ENCODE measurements at regions not wholly inside any gene's neighbourhood (a gene's known extent, or its start where the extent isn't known, plus 50 kb on each side); places are given as distances from the start of the nearest gene placed in this dataset.

DNA sequence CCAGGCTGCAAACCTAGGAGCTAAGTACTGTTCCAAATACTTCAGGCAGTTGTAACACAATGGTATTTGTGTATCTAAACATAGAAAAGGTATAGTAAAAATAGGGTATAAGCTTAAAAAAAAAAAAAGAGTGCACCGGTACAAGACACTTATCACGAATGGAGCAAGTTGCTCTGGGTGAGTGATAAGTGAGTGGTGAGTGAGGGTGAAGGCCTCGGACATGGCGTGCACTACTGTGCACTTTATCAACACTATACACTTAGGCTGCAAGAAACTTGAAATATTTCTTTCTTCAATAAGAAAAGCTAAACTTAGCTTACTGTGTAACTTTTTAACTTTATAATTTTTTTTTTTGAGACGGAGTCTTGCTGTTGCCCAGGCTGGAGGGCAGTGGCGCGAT lies 159.5 kb upstream of the PDE10A start:
- no peak overlapping the region for H3K4me3 ChIP-seq
- no peaks in the 10 kb centered on the region for H3K4me1 ChIP-seq (ENCODE audit: insufficient read depth)
- TF ChIP-seq EZH2phosphoT487 (IDR thresholded peaks at IDR 0.05; ENCODE audit: low read depth, severe bottlenecking, unreplicated experiment) (no peak), EZH2 (IDR thresholded peaks at IDR 0.05; ENCODE audit: borderline replicate concordance) (no peak)
- TF ChIP-seq, protein P1, sequence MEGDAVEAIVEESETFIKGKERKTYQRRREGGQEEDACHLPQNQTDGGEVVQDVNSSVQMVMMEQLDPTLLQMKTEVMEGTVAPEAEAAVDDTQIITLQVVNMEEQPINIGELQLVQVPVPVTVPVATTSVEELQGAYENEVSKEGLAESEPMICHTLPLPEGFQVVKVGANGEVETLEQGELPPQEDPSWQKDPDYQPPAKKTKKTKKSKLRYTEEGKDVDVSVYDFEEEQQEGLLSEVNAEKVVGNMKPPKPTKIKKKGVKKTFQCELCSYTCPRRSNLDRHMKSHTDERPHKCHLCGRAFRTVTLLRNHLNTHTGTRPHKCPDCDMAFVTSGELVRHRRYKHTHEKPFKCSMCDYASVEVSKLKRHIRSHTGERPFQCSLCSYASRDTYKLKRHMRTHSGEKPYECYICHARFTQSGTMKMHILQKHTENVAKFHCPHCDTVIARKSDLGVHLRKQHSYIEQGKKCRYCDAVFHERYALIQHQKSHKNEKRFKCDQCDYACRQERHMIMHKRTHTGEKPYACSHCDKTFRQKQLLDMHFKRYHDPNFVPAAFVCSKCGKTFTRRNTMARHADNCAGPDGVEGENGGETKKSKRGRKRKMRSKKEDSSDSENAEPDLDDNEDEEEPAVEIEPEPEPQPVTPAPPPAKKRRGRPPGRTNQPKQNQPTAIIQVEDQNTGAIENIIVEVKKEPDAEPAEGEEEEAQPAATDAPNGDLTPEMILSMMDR (IDR thresholded peaks at IDR 0.05; ENCODE audit: poor library complexity) = no peak
- peaks cover 32% of the 10 kb centered on the region for H3K27me3 ChIP-seq
- no peaks in the 10 kb centered on the region for H3K9me3 ChIP-seq (ENCODE audit: low read depth)
- no peaks in the 10 kb centered on the region for H4K20me1 ChIP-seq (ENCODE audit: insufficient read depth, poor library complexity, severe bottlenecking)
- H3K27ac ChIP-seq = no peak overlapping the region
- no peaks in the 10 kb centered on the region for H3K79me2 ChIP-seq
- no peak for DNase-seq (ENCODE audit: low spot score)
- H2AFZ ChIP-seq = no peak overlapping the region
- H3K9me2 ChIP-seq (replicated peaks; ENCODE audit: insufficient read depth) = no peaks in the 10 kb centered on the region
- no peaks in the 10 kb centered on the region for H3K36me3 ChIP-seq (replicated peaks; ENCODE audit: insufficient read depth, low read depth)
- H3K4me2 ChIP-seq = no peak overlapping the region
- 93% methylated on average over 7 of the region's 7 CpGs for WGBS (ENCODE audit: low lambda C conversion rate, missing lambda C conversion rate)

DNA sequence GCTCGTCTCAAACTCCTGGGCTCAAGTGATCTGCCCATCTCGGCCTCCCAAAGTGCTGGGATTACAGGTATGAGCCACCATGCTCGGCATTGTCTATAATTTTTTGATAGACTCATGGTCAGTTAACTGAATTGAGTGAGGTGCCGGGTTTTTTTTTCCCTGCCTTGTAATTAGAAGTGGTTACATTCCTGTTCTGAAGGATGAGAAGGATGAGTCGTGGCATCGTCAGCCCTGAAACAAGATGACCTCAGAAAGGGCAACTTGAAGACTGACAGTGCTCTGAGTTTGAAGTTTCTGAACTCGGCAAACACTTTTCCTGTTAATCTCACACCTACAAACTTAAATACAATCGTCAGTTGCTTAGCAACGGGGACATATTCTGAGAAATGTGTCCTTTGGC lies 158.7 kb upstream of the PDE10A start:
- no peak overlapping the region for H3K4me2 ChIP-seq
- no peak for DNase-seq (ENCODE audit: low spot score)
- 82% methylated on average over 9 of the region's 9 CpGs for WGBS (ENCODE audit: low lambda C conversion rate, missing lambda C conversion rate)
- no peaks in the 10 kb centered on the region for H3K36me3 ChIP-seq (replicated peaks; ENCODE audit: insufficient read depth, low read depth)
- TF ChIP-seq, protein P1 (IDR thresholded peaks at IDR 0.05; ENCODE audit: poor library complexity) = no peak
- no peak for TF ChIP-seq EZH2 (IDR thresholded peaks at IDR 0.05; ENCODE audit: borderline replicate concordance)
- no peak for TF ChIP-seq EZH2phosphoT487 (IDR thresholded peaks at IDR 0.05; ENCODE audit: low read depth, severe bottlenecking, unreplicated experiment)
- no peaks in the 10 kb centered on the region for H3K79me2 ChIP-seq
- no peak overlapping the region for H2AFZ ChIP-seq
- H3K9me3 ChIP-seq (ENCODE audit: low read depth) = no peaks in the 10 kb centered on the region
- H3K9me2 ChIP-seq (replicated peaks; ENCODE audit: insufficient read depth) = no peaks in the 10 kb centered on the region
- no peak overlapping the region for H3K4me3 ChIP-seq
- no peaks in the 10 kb centered on the region for H3K4me1 ChIP-seq (ENCODE audit: insufficient read depth)
- H3K27ac ChIP-seq = no peak overlapping the region
- no peaks in the 10 kb centered on the region for H4K20me1 ChIP-seq (ENCODE audit: insufficient read depth, poor library complexity, severe bottlenecking)
- peaks cover 39% of the 10 kb centered on the region for H3K27me3 ChIP-seq

DNA sequence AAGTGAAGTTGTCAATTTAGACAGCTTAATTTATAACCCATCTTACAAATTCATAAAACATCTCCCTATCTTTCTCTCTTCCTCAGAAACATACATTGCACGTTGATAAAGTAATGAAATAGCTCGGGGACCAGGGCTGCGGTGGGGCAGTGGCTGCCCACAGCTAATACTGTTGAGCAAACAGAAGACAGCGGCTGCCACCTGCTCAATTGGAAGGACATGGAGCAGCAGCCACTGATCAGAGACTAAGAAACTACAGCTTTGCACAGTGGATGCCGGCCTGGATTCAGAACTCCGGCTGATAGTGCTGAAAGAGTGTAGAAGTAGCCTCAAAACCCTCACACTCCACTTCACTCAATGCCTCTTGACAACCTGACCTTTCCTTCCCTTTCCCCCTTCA lies 157.9 kb upstream of the PDE10A start:
- no peaks in the 10 kb centered on the region for H4K20me1 ChIP-seq (ENCODE audit: insufficient read depth, poor library complexity, severe bottlenecking)
- H3K4me2 ChIP-seq = no peak overlapping the region
- no peaks in the 10 kb centered on the region for H3K79me2 ChIP-seq
- no peak overlapping the region for H3K27ac ChIP-seq
- no peaks in the 10 kb centered on the region for H3K36me3 ChIP-seq (replicated peaks; ENCODE audit: insufficient read depth, low read depth)
- no peaks in the 10 kb centered on the region for H3K4me1 ChIP-seq (ENCODE audit: insufficient read depth)
- H3K9me2 ChIP-seq (replicated peaks; ENCODE audit: insufficient read depth) = no peaks in the 10 kb centered on the region
- TF ChIP-seq EZH2 (IDR thresholded peaks at IDR 0.05; ENCODE audit: borderline replicate concordance) (no peak), EZH2phosphoT487 (IDR thresholded peaks at IDR 0.05; ENCODE audit: low read depth, severe bottlenecking, unreplicated experiment) (no peak)
- TF ChIP-seq, protein P1 (IDR thresholded peaks at IDR 0.05; ENCODE audit: poor library complexity) = no peak
- no peak overlapping the region for H3K4me3 ChIP-seq
- peaks cover 39% of the 10 kb centered on the region for H3K27me3 ChIP-seq
- no peak for DNase-seq (ENCODE audit: low spot score)
- H2AFZ ChIP-seq = no peak overlapping the region
- 68% methylated on average over 6 of the region's 6 CpGs for WGBS (ENCODE audit: low lambda C conversion rate, missing lambda C conversion rate)
- no peaks in the 10 kb centered on the region for H3K9me3 ChIP-seq (ENCODE audit: low read depth)

DNA sequence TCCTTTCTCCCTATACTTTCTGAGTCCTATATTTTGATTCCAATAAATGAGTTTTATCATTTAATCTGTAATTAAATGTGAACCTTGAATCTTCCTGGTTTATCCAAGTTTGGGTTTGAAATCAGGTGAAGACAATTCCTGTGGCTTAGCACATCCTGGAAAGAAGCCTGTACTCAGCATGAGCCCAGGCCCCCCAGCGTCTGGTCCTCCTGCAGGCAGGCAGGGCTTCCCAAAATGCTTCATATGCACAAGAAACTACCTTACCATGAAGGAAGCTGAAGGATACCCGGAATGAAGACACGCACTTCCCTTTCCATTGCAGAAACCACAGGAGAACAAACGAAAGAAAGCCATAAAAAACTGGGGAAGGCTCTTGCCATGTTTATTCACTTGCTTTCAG lies 157.4 kb upstream of the PDE10A start:
- WGBS (ENCODE audit: low lambda C conversion rate, missing lambda C conversion rate) = 30% methylated on average over 4 of the region's 4 CpGs
- no peak overlapping the region for H3K4me3 ChIP-seq
- peaks cover 39% of the 10 kb centered on the region for H3K27me3 ChIP-seq
- no peak overlapping the region for H3K4me2 ChIP-seq
- no peak overlapping the region for H3K27ac ChIP-seq
- no peak for DNase-seq (ENCODE audit: low spot score)
- H3K36me3 ChIP-seq (replicated peaks; ENCODE audit: insufficient read depth, low read depth) = no peaks in the 10 kb centered on the region
- H3K79me2 ChIP-seq = no peaks in the 10 kb centered on the region
- H3K9me3 ChIP-seq (ENCODE audit: low read depth) = no peaks in the 10 kb centered on the region
- H2AFZ ChIP-seq = no peak overlapping the region
- H4K20me1 ChIP-seq (ENCODE audit: insufficient read depth, poor library complexity, severe bottlenecking) = no peaks in the 10 kb centered on the region
- no peaks in the 10 kb centered on the region for H3K9me2 ChIP-seq (replicated peaks; ENCODE audit: insufficient read depth)
- no peaks in the 10 kb centered on the region for H3K4me1 ChIP-seq (ENCODE audit: insufficient read depth)
- TF ChIP-seq EZH2 (IDR thresholded peaks at IDR 0.05; ENCODE audit: borderline replicate concordance) = no peak
- no peak for TF ChIP-seq EZH2phosphoT487 (IDR thresholded peaks at IDR 0.05; ENCODE audit: low read depth, severe bottlenecking, unreplicated experiment)
- TF ChIP-seq, protein P1 (IDR thresholded peaks at IDR 0.05; ENCODE audit: poor library complexity) = no peak

Measured in hepatocyte (in vitro differentiated cells).